ENCODE measurements at regions not wholly inside any gene's neighbourhood (a gene's known extent, or its start where the extent isn't known, plus 50 kb on each side); places are given as distances from the start of the nearest gene placed in this dataset.
"Not testable (repeated sequence)": the region's sequence is repeated elsewhere in the genome, so short reads cannot be mapped to it uniquely, and the experiment has no call there.

GRCh38 chr1:29569971-29570634 lies 333.8 kb downstream of the PTPRU start:
- peak; percentile 18 to 34 (median 30) for DNase-seq

GRCh38 chr1:29567257-29567656 lies 330.9 kb downstream of the PTPRU start:
- no peak for DNase-seq

- DNase-seq: no peak
Observed at GRCh38 chr1:29565490-29565889, 329.2 kb downstream of the PTPRU start.

GRCh38 chr1:29563571-29563970 lies 327.2 kb downstream of the PTPRU start:
- DNase-seq: no peak

- DNase-seq: no peak
Observed at GRCh38 chr1:29563092-29563491, 326.8 kb downstream of the PTPRU start.

GRCh38 chr1:29559056-29559455 lies 322.7 kb downstream of the PTPRU start:
- no peak for DNase-seq

- no peak for DNase-seq
Observed at GRCh38 chr1:29557701-29558600, 321.6 kb downstream of the PTPRU start.

- DNase-seq: no peak
Observed at GRCh38 chr1:29557066-29557465, 320.7 kb downstream of the PTPRU start.

GRCh38 chr1:29556657-29557056 lies 320.3 kb downstream of the PTPRU start:
- no peak for DNase-seq

GRCh38 chr1:29555043-29555620 lies 318.8 kb downstream of the PTPRU start:
- DNase-seq: no peak

- no peak for DNase-seq
Observed at GRCh38 chr1:29554208-29554778, 318.0 kb downstream of the PTPRU start.

GRCh38 chr1:29551123-29551936 lies 315.0 kb downstream of the PTPRU start:
- peak in 1 of 3 donors; percentile 9 for DNase-seq

- DNase-seq: no peak
Observed at GRCh38 chr1:29550119-29550841, 314.0 kb downstream of the PTPRU start.

GRCh38 chr1:29549728-29550118 lies 313.4 kb downstream of the PTPRU start:
- not testable (repeated sequence) for DNase-seq

- no peak for DNase-seq
Observed at GRCh38 chr1:29549001-29549400, 312.7 kb downstream of the PTPRU start.

- DNase-seq: no peak
Observed at GRCh38 chr1:29548091-29548490, 311.8 kb downstream of the PTPRU start.

- DNase-seq: no peak
Observed at GRCh38 chr1:29547300-29547699, 311.0 kb downstream of the PTPRU start.

GRCh38 chr1:29546496-29546895 lies 310.2 kb downstream of the PTPRU start:
- DNase-seq: no peak

GRCh38 chr1:29544406-29544805 lies 308.1 kb downstream of the PTPRU start:
- DNase-seq: no peak

GRCh38 chr1:29543586-29543985 lies 307.3 kb downstream of the PTPRU start:
- DNase-seq: no peak

- peak in 1 of 3 donors; percentile 21 for DNase-seq
Observed at GRCh38 chr1:29542548-29542947, 306.2 kb downstream of the PTPRU start.
